HG03460 (cell line): ENCODE measurements at regions not wholly inside any gene's neighbourhood (a gene's known extent, or its start where the extent isn't known, plus 50 kb on each side); places are given as distances from the start of the nearest gene placed in this dataset.
"Not testable (repeated sequence)": the region's sequence is repeated elsewhere in the genome, so short reads cannot be mapped to it uniquely, and the experiment has no call there.

Experiments
- ATAC-seq: cut with Tn5 transposase; IDR thresholded peaks from one replicate; pipeline ENCODE4 v1.9.1; 2021; ENCODE audit not compliant: unreplicated experiment

DNA sequence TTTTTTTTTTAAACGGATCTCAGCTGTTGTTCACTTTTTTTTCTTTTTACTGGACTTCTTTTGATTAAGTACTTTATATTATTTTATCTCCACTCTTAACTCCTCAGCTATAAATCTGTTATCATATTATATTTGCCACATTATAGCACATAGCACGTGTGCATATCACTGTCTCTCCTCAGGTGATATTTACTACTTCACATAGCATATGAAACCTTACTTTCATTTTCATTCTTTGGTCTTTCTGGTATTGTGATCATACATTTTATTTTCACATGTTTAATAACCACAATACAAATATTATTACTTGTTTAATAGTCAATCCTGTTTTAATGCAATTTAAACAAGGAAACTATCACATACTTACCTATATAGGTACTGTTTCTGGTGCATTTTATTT is 993.1 kb upstream of the TMEFF2 start:
- ATAC-seq = peak; percentile 74

- not testable (repeated sequence) for ATAC-seq
Measured at GRCh38 chr2:193170981-193171380, 976.2 kb upstream of the TMEFF2 start.

DNA sequence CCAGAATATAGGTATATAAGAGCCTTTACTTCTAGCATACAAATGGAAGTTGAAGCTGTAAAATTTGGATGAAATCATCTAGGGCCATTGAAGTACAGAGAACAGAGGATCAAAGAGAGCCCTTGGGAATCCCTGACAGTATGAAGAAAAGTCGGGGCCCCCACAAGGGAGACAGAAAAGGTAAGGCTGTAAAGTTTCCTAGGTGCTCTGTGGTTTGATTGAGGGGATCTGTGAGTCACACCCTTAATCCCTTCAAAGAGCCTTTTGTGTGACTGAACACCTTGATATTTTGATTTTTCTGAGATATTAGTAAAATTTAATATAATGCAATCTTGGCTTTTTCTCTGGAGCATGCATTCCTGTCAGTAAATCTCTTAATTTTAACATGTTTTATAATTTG is 961.7 kb upstream of the TMEFF2 start:
- ATAC-seq = no peak

DNA sequence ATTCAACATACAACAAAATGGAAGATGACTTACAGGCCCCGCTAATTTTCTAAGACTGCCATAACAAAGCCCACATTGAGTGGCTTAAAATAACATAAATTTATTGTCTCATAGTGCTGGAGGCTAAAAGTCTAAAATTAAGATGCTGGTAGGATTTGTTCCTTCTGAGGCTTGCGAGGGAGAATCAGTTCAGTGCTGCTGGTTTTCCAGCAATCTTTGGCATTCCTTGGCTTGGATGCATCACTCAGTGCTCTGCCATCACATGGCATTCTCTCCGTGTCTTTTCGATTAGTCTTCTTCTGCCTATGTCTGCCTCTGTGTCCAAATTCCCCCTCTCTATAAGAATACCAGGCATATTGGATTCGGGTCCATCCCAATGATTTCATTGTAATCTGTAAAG is 959.3 kb upstream of the TMEFF2 start:
- no peak for ATAC-seq

DNA sequence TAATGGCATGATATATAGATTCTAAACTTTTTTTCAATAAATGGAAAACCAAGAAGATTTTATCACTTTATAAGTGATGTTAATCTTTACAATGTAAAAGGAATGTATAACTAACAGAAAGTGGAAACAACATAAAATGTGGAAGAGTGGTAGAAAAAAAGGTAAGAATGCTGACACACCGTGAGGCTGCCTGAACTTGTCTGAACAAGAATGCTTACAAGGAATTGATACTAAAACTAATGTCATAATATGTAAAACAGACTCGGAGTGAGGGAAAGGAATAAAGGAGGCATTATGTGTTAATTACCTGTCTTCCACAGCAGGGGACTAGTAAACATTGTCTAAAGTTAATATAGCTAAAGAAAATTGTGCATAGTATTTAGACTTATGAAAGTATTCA is 958.8 kb upstream of the TMEFF2 start:
- no peak for ATAC-seq

DNA sequence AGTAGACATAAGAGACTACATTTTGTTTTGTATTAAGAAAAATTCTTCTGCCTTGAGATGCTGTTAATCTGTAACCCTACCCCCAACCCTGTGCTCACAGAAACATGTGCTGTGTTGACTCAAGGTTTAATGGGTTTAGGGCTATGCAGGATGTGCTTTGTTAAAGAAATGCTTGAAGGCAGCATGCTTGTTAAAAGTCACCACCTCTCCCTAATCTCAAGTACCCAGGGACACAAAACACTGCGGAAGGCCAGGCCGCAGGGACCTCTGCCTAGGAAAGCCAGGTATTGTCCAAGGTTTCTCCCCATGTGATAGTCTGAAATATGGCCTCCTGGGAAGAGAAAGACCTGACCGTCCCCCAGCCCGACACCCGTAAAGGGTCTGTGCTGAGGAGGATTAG is 947.7 kb upstream of the TMEFF2 start:
- not testable (repeated sequence) for ATAC-seq

DNA sequence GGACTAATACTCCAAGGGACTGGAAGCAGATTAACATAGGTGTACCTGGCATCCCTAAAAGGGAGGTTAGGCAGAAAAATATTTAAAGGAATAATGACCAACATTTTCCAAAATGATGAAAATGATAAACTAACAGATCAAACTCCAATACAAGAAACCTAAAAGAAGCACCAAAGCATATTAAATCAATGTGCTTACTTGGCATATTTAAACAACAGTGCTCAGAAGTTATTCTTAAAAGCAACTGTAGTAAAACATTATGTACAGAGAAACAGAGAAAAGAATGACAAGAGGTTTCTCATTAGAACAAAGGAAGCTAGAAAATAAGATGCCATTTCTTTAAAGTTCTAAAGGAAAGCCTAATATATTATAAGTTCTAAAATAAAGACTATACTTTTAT is 947.3 kb upstream of the TMEFF2 start:
- ATAC-seq = no peak

- not testable (repeated sequence) for ATAC-seq
Measured at GRCh38 chr2:193140895-193141294, 946.2 kb upstream of the TMEFF2 start.

- ATAC-seq = no peak
Measured at GRCh38 chr2:193124815-193125214, 930.1 kb upstream of the TMEFF2 start.

GRCh38 chr2:193114827-193115226 is 920.1 kb upstream of the TMEFF2 start:
- no peak for ATAC-seq

GRCh38 chr2:193112986-193113385 is 918.3 kb upstream of the TMEFF2 start:
- no peak for ATAC-seq

- ATAC-seq = no peak
Measured at GRCh38 chr2:193103064-193103463, 908.3 kb upstream of the TMEFF2 start.

DNA sequence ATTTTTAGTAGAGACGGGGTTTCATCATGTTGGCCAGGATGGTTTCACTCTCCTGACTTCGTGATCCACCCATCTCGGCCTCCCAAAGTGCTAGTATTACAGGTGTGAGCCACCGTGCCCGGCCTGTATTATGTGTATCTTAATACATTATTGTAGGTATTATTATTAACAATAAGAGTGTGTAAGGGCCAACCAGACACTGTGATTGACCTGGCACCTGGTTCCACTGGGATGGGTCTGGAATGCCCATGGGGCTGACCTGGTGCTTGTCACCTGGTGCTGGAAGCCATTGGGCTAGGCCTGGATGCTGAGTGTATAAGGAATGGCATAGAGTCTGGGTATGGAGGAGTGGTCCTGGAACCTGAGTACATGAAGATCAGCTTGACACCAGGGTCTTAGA is 906.9 kb upstream of the TMEFF2 start:
- no peak for ATAC-seq

DNA sequence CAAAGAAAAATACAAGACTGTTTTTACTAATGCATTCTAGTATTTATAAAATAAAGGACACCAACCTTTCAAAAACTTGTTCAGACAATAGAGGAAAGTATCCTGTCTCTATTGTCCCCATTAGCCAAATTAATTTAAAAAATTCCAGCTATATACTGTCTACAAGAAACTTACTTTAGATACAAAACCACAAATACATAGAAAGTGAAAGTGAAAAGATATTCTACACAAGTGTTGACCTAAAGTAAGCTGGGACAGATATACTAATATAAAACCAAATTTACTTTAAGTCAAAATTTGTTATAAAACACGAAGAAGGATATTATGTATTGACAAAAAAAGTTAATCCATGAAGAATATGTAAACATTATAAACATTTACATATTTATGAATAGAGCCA is 893.3 kb upstream of the TMEFF2 start:
- ATAC-seq = no peak

- no peak for ATAC-seq
Measured at GRCh38 chr2:193076995-193077394, 882.3 kb upstream of the TMEFF2 start.

- ATAC-seq = no peak
Measured at GRCh38 chr2:193074933-193075332, 880.2 kb upstream of the TMEFF2 start.

DNA sequence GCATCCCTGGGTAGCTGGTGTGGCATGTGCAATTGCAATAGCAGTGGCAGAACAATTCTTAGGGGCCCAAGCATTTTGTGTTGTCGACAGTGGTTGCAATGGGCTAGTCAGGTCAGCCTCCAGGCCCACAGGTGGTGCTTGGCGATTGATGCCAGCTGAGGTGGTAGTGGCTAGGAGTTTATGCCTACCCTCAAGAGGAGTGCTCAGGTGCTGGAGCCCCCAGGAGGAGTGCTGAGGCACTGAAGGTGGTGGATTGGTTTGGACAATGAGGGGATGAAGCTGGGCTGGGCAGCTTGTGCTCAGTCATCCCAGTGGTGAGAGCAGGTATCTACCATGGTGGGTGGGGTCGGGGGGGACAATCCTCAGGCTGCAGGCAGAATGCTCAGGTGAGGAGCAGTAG is 877.9 kb upstream of the TMEFF2 start:
- ATAC-seq = no peak

GRCh38 chr2:193025556-193025955 is 830.8 kb upstream of the TMEFF2 start:
- not testable (repeated sequence) for ATAC-seq

- ATAC-seq = no peak
Measured at GRCh38 chr2:193024791-193025190, 830.1 kb upstream of the TMEFF2 start.

GRCh38 chr2:193011870-193012269 is 817.1 kb upstream of the TMEFF2 start:
- no peak for ATAC-seq

DNA sequence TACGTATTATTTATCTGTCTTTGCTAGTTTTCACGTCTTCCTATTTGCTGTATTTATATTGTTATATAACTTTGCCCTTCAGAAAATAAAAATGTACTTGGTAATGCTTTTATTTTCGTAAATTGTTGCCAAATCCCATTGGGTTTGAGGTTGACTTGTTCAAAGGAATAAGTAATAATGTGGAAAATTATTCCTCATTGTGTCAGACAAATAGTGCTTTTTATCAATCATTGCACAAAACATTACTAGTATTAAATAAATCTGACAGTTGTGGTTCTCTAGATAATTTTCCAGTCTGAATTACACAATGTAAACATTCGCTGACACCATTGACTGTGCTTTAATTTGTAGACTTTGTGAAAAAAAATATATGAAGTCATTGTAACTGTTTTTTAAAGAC is 798.3 kb upstream of the TMEFF2 start:
- ATAC-seq = no peak

DNA sequence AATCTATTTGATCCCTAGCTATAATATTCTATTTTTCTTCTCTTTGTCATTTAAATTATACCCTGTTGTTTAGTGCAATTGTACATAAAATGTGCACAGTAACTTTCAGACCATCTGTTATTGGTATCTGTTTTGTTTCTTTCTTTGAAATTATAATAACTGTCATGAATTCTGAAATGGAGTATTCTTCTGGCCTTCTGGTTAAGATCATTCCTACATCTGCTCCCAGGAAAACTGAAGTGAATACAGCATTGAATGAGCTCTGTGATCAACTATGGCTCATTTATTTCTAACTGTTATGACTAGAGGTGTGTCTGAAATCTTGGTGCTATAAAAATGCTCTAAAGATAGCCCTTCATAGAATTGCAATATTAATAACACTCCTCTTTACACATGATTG is 788.4 kb upstream of the TMEFF2 start:
- ATAC-seq = no peak

DNA sequence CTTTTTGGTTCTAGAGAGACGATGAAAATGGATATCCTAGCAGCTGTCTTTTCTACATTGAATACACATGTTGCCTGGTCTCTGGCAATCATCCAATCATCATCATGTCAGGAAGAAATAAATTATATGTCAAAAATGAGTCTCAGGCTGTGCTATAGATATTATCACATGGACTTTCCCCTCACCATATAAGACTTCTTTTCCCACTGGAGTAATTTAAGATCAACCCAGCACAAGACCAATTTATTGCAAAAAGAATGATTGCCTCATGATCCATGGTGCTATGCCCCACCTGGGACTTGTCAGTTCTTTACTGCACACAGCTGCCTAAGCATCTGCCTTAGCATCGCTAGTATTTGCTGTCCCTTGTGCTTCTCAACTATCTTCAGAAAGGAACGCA is 783.7 kb upstream of the TMEFF2 start:
- ATAC-seq = no peak

DNA sequence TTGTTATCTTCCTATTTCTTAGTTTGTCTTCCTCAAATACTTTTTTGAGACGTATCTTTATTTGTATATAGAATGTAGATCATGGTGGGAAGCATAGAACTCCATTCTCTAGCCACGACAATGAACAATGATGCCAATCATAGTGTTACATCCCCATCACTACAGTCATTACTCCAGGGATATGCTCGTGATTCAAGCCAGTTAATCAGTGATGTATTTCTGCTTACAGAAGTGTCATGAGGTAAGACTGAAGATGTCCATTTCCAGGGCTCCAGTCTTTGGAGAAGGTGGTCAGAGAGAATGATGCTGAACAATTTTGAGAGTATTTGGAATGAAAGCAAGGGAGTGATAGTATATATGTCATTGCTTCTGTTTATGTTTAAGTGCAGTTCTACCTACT is 777.2 kb upstream of the TMEFF2 start:
- ATAC-seq = no peak
